GM18861 (cell line): ENCODE measurements at regions not wholly inside any gene's neighbourhood (a gene's known extent, or its start where the extent isn't known, plus 50 kb on each side); places are given as distances from the start of the nearest gene placed in this dataset.

Experiments
- ATAC-seq: cut with Tn5 transposase; IDR thresholded peaks from one replicate; pipeline ENCODE4 v1.9.1; 2021; ENCODE audit not compliant: unreplicated experiment

DNA sequence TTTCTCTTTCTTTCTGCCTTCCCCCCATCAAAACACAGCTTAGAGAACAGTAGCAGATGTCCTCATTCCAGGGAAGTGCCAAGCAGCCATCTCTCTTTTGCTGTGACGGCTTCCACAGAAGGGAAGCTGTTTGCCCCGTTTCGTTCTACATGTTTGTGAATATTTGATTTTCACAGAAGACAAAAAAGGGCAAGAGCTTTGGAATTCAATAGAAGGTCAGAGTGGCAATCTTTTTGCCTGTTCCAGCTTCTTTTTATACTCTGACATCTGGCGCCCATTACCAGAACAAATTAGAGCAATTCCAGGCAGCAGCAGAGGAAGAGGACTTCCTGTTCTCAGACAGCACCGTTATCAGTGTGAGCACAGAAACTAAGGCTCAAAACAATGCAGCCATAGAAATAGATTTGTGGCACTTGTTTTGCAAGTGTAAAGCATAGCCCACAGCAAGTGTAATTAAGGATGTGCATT is 79.0 kb upstream of the CDH19 start:
- no peak for ATAC-seq

DNA sequence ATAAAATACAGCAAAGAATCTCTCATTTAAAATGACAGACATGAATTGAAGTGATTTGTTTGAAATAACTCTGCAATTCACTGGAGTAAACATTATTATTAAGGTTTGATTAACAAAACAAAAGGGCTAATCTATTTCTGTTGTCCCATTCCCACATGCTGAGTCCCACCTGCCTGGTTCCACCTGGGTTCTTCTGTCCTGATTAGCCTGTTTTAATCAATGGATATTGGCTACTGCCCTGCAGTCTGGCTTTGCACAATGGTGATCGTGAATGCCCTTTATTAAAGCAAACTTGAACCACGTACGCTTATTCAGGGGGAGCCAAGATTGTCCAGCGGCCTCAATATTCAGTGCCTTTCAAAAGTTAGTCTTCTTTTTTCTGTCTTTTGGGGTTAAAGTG is 72.8 kb upstream of the CDH19 start:
- no peak for ATAC-seq

DNA sequence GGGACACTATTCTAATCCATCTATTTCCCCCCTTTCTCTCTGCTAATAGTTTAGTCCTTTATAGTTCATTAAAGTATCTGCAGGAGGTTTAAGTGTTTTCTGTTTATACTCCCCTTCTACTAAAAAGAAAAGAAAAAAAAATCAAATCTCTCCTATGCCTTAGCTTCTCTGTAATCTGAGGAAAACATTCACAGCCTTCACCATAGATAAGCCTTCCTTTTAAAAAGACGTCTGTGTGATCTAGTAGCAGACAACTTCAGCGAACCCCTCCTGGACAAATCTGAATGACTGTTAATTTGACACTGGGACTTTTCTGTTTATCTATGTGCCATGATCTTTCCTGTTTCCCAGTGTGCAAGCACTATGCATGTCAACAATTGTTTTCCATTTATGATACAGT is 70.4 kb upstream of the CDH19 start:
- ATAC-seq: no peak

DNA sequence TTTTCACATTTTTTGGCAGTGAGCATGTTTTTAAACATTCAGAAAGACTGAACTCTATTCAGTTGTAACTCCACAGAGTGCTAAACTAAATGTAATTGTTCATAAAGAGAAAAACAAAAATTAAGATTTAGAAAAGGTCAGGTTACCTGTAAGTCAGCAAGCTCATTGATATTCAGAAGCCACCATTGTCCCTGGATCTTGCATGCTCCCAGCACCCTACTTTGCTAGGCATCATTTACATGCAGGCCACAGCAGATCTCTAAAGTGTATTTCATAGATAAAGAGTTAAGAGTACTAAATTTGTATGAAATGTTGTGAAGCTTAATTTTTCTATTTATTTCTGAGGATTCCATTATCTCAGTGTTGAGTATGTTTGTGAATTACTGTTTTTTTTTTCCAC is 64.8 kb upstream of the CDH19 start:
- ATAC-seq: no peak

DNA sequence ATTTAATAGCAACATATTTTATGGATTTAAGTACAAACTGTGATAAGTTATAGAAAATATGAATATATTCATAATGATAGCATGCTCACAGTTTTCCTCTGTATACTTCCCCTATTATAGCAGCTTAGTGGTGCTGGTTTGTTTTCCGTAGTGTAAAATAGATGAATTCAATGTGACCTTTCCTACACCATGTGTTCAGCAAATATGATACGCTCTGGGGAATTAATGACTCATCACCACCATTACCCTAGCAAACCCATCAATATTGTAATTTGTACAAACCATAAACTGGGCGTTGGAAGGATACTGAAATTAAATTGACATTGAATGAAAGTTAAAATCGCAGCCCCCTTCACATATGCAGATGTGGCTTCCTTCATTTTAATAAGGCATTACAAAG is 58.7 kb upstream of the CDH19 start:
- no peak for ATAC-seq

DNA sequence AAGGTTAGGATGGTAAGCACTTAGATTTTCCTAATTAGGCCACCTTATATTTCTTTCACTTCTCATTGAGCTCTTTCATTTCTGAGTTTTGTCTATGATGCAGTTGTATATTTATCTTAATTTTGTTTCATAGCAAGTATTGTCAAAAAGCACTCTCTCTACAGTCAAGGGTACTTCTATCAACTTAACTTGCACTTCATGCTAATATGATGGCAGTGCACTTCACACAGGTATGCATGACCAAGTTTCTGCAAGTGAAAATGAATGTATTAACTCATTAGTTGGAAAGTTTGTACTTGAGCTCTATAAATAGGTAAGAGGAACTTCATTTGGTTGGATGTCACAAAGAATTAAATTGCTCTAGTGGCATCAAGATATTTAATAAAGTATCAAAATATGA is 51.5 kb upstream of the CDH19 start:
- ATAC-seq: no peak
